ENCODE measurements at regions not wholly inside any gene's neighbourhood (a gene's known extent, or its start where the extent isn't known, plus 50 kb on each side); places are given as distances from the start of the nearest gene placed in this dataset.

- no peak for TF ChIP-seq POLR2A (IDR thresholded peaks at IDR 0.05)
- TF ChIP-seq CTCF (IDR thresholded peaks at IDR 0.05) = no peak
Observed at GRCh38 chr13:104143760-104144416, 1077.7 kb upstream of the SLC10A2 start.
